SK-N-SH treated with all-trans-retinoic acid at 6 μM for 48 hours (cell line): ENCODE measurements at regions not wholly inside any gene's neighbourhood (a gene's known extent, or its start where the extent isn't known, plus 50 kb on each side); places are given as distances from the start of the nearest gene placed in this dataset.

Experiments used
- ATAC-seq: fragments of 200-7000 bp; cut with Tn5 transposase; 3 replicates; pipeline ENCODE4 v1.9.1; 2020; ENCODE audit warnings: mild to moderate bottlenecking, moderate library complexity
- BACH2 ChIP-seq: fragments of 250-450 bp; sonication (Bioruptor Pico); IDR thresholded peaks from 2 replicates; pipeline ENCODE4 v1.9.0; 2021; ENCODE audit warnings: mild to moderate bottlenecking, borderline replicate concordance
- CSDC2 ChIP-seq: fragments of 250-450 bp; sonication (Bioruptor Pico); IDR thresholded peaks from 2 replicates; pipeline ENCODE4 v1.5.0; 2020; ENCODE audit warnings: mild to moderate bottlenecking, moderate library complexity
- ESRRG ChIP-seq: fragments of 250-450 bp; sonication (Bioruptor Pico); IDR thresholded peaks from 2 replicates; pipeline ENCODE4 v1.6.1; 2021; ENCODE audit warnings: mild to moderate bottlenecking
- GLIS3 ChIP-seq: fragments of 250-450 bp; sonication (Bioruptor Pico); IDR thresholded peaks from 2 replicates; pipeline ENCODE4 v1.5.0; 2020; ENCODE audit warnings: mild to moderate bottlenecking, moderate library complexity
- OSR1 ChIP-seq: fragments of 250-450 bp; sonication (Bioruptor Pico); IDR thresholded peaks from 2 replicates; pipeline ENCODE4 v1.8.0; 2022; ENCODE audit warnings: moderate library complexity, mild to moderate bottlenecking, inconsistent platforms
- PPARA ChIP-seq: fragments of 250-450 bp; sonication (Bioruptor Pico); IDR thresholded peaks from 2 replicates; pipeline ENCODE4 v1.5.0; 2020; ENCODE audit warnings: mild to moderate bottlenecking, borderline replicate concordance
- RARB ChIP-seq: fragments of 250-450 bp; sonication (Bioruptor Pico); IDR thresholded peaks from 2 replicates; pipeline ENCODE4 v1.8.0; 2021; ENCODE audit warnings: mild to moderate bottlenecking, moderate library complexity
- SNAI2 ChIP-seq: fragments of 250-450 bp; sonication (Bioruptor Pico); IDR thresholded peaks from 2 replicates; pipeline ENCODE4 v1.5.0; 2020; ENCODE audit warnings: mild to moderate bottlenecking, moderate library complexity
- TCF4 ChIP-seq: fragments of 250-450 bp; sonication (Bioruptor Pico); IDR thresholded peaks from 2 replicates; pipeline ENCODE4 v1.8.0; 2021; ENCODE audit warnings: mild to moderate bottlenecking, moderate library complexity, borderline replicate concordance
- ZC3H10 ChIP-seq: fragments of 250-450 bp; sonication (Bioruptor Pico); IDR thresholded peaks from 2 replicates; pipeline ENCODE4 v1.5.1; 2021; ENCODE audit warnings: mild to moderate bottlenecking, moderate library complexity
- ZFP3 ChIP-seq: fragments of 250-450 bp; sonication (Bioruptor Pico); IDR thresholded peaks from 2 replicates; pipeline ENCODE4 v1.5.0; 2020; ENCODE audit warnings: mild to moderate bottlenecking, moderate library complexity
- ZFP30 ChIP-seq: fragments of 450-650 bp; formaldehyde crosslinking; IDR thresholded peaks from 2 replicates; pipeline ENCODE4 v1.5.0; 2022; ENCODE audit warnings: mild to moderate bottlenecking, moderate library complexity
- ZNF565 ChIP-seq: fragments of 450-650 bp; formaldehyde crosslinking; conservative IDR thresholded peaks from 2 replicates; pipeline ENCODE4 v1.5.0; 2020; ENCODE audit warnings: low read depth, mild to moderate bottlenecking, moderate library complexity
- ZNF70 ChIP-seq: fragments of 450-650 bp; formaldehyde crosslinking; IDR thresholded peaks from 2 replicates; pipeline ENCODE4 v1.5.0; 2020; ENCODE audit warnings: mild to moderate bottlenecking, moderate library complexity
- ZNF8 ChIP-seq: fragments of 450-650 bp; formaldehyde crosslinking; IDR thresholded peaks from 2 replicates; pipeline ENCODE4 v1.5.0; 2020; ENCODE audit warnings: mild to moderate bottlenecking, moderate library complexity
- TF ChIP-seq, protein P1 (sequence below): fragments of 250-450 bp; sonication (Bioruptor Pico); IDR thresholded peaks from 2 replicates; pipeline ENCODE4 v1.8.0; 2021; ENCODE audit warnings: low read depth, mild to moderate bottlenecking, moderate library complexity, borderline replicate concordance
- TF ChIP-seq, protein P2 (sequence below): fragments of 250-450 bp; sonication (Bioruptor Pico); IDR thresholded peaks from 2 replicates; pipeline ENCODE4 v1.5.0; 2020; ENCODE audit warnings: mild to moderate bottlenecking, moderate library complexity
- TF ChIP-seq, protein P3 (sequence below): fragments of 250-450 bp; sonication (Bioruptor Pico); IDR thresholded peaks from 2 replicates; pipeline ENCODE4 v1.5.1; 2020; ENCODE audit warnings: low read depth, mild to moderate bottlenecking, moderate library complexity
- TF ChIP-seq, protein P4 (sequence below): fragments of 250-450 bp; sonication (Bioruptor Pico); IDR thresholded peaks from 2 replicates; pipeline ENCODE4 v1.8.0; 2020; ENCODE audit warnings: mild to moderate bottlenecking, moderate library complexity, borderline replicate concordance

DNA sequence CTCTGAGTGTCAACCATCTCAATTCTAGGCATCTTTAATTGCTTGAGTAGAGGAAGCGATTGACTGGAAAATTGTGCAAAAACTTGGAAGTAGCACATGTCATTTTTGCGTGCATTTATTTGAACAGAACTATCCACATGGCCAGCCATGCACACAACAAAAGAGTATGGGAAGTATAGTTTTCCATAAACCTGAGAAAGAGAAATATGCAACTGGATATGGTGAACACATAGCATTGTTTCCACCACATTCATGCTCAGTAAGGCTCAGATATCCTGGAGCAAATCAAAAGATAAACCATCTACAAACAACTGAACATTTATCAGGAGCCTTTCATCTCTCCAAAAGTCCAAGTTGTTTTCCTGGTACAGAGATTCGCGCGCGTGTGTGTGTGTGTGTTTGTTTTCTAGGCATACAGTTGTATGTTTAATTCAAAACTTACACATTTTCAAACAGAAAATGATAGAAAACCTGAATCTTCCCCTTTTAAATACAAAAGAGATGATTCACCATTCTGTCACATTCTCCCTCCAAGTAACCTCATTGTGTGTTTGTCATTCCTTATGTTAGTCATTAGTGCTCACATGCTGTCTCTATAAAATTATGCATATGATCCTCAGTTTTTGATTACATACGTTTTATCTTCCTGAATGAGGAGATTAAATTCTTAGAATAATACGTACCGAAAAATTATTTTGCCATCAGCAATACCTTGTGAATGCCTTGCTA lies 780.4 kb upstream of the NRXN1 start:
- TF ChIP-seq, protein P1, sequence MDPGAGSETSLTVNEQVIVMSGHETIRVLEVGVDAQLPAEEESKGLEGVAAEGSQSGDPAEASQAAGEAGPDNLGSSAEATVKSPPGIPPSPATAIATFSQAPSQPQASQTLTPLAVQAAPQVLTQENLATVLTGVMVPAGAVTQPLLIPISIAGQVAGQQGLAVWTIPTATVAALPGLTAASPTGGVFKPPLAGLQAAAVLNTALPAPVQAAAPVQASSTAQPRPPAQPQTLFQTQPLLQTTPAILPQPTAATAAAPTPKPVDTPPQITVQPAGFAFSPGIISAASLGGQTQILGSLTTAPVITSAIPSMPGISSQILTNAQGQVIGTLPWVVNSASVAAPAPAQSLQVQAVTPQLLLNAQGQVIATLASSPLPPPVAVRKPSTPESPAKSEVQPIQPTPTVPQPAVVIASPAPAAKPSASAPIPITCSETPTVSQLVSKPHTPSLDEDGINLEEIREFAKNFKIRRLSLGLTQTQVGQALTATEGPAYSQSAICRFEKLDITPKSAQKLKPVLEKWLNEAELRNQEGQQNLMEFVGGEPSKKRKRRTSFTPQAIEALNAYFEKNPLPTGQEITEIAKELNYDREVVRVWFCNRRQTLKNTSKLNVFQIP: no peak
- TF ChIP-seq, protein P2, sequence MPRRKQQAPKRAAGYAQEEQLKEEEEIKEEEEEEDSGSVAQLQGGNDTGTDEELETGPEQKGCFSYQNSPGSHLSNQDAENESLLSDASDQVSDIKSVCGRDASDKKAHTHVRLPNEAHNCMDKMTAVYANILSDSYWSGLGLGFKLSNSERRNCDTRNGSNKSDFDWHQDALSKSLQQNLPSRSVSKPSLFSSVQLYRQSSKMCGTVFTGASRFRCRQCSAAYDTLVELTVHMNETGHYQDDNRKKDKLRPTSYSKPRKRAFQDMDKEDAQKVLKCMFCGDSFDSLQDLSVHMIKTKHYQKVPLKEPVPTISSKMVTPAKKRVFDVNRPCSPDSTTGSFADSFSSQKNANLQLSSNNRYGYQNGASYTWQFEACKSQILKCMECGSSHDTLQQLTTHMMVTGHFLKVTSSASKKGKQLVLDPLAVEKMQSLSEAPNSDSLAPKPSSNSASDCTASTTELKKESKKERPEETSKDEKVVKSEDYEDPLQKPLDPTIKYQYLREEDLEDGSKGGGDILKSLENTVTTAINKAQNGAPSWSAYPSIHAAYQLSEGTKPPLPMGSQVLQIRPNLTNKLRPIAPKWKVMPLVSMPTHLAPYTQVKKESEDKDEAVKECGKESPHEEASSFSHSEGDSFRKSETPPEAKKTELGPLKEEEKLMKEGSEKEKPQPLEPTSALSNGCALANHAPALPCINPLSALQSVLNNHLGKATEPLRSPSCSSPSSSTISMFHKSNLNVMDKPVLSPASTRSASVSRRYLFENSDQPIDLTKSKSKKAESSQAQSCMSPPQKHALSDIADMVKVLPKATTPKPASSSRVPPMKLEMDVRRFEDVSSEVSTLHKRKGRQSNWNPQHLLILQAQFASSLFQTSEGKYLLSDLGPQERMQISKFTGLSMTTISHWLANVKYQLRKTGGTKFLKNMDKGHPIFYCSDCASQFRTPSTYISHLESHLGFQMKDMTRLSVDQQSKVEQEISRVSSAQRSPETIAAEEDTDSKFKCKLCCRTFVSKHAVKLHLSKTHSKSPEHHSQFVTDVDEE: no peak
- TF ChIP-seq, protein P3, sequence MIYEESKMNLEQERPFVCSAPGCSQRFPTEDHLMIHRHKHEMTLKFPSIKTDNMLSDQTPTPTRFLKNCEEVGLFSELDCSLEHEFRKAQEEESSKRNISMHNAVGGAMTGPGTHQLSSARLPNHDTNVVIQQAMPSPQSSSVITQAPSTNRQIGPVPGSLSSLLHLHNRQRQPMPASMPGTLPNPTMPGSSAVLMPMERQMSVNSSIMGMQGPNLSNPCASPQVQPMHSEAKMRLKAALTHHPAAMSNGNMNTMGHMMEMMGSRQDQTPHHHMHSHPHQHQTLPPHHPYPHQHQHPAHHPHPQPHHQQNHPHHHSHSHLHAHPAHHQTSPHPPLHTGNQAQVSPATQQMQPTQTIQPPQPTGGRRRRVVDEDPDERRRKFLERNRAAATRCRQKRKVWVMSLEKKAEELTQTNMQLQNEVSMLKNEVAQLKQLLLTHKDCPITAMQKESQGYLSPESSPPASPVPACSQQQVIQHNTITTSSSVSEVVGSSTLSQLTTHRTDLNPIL (CRISPR knock-in tag): no peak
- TF ChIP-seq ZC3H10 (no peak), BACH2 (CRISPR knock-in tag) (no peak), GLIS3 (CRISPR knock-in tag) (no peak), SNAI2 (no peak), CSDC2 (no peak), ESRRG (CRISPR knock-in tag) (no peak), OSR1 (no peak), RARB (CRISPR knock-in tag) (no peak), ZNF8 (CRISPR knock-in tag) (no peak), ZNF70 (CRISPR knock-in tag) (no peak), TCF4 (CRISPR knock-in tag) (no peak), ZNF565 (no peak), ZFP3 (CRISPR knock-in tag) (no peak), ZFP30 (no peak)
- TF ChIP-seq, protein P4, sequence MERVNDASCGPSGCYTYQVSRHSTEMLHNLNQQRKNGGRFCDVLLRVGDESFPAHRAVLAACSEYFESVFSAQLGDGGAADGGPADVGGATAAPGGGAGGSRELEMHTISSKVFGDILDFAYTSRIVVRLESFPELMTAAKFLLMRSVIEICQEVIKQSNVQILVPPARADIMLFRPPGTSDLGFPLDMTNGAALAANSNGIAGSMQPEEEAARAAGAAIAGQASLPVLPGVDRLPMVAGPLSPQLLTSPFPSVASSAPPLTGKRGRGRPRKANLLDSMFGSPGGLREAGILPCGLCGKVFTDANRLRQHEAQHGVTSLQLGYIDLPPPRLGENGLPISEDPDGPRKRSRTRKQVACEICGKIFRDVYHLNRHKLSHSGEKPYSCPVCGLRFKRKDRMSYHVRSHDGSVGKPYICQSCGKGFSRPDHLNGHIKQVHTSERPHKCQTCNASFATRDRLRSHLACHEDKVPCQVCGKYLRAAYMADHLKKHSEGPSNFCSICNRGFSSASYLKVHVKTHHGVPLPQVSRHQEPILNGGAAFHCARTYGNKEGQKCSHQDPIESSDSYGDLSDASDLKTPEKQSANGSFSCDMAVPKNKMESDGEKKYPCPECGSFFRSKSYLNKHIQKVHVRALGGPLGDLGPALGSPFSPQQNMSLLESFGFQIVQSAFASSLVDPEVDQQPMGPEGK (CRISPR knock-in tag): no peak
- ATAC-seq: peak; percentile 84

DNA sequence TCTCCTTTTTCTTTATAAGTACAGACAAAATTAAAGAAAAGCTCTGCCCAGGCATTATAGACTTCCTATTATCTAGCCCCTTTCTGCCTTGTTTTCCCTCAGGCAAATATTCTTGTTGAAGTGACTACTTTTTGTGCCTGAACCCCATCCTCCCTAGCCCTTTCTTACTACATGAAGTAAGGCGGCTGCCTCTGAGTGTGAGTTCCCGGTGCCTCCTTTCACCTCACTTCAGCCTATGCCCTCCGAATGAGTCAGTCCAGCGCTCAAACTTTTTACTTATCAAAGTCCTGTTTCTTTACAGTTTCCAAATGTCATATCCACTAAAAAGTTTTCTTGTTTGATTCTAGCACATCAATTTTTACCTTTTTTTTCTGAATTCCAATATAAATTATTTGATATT lies 778.3 kb upstream of the NRXN1 start:
- no peak for ATAC-seq

More for the DNA sequence above, 778.3 kb upstream of the NRXN1 start:
- TF ChIP-seq ZFP30 (no peak), ZNF70 (CRISPR knock-in tag) (no peak), ZC3H10 (no peak), TCF4 (CRISPR knock-in tag) (no peak), BACH2 (CRISPR knock-in tag) (no peak), ZNF565 (no peak), PPARA (CRISPR knock-in tag) (no peak), CSDC2 (no peak)
- TF ChIP-seq, protein P3 (CRISPR knock-in tag): no peak
- TF ChIP-seq, protein P1: no peak
